HepG2 (cell line): ENCODE measurements at regions not wholly inside any gene's neighbourhood (a gene's known extent, or its start where the extent isn't known, plus 50 kb on each side); places are given as distances from the start of the nearest gene placed in this dataset.

Experiments
- ATAC-seq: fragments of 200-7000 bp; cut with Tn5 transposase; 3 replicates; pipeline ENCODE4 v1.9.1; 2020; ENCODE audit warnings: mild to moderate bottlenecking, moderate library complexity
- BruUV-seq: library from RNA; stranded (reverse); fragments of 400-500 nt; replicated peaks from 2 replicates; lab custom pipeline; 2021; lab: Mats Ljungman, UMichigan
- CTCF ChIA-PET: fragments of 300-600 bp; formaldehyde crosslinking; extraction: SDS; loops from one replicate; lab custom pipeline; 2021; ENCODE audit warnings: low total read pairs, inconsistent platforms, low intra/inter-chr PET ratio; lab: Yijun Ruan, JAX
- POLR2A ChIA-PET: fragments of 350-600 bp; sonication (Branson Sonifier 250); formaldehyde crosslinking; loops from one replicate; lab custom pipeline; 2020; ENCODE audit warnings: antibody characterized with exemption, inconsistent platforms; lab: Yijun Ruan, JAX
- DNase-seq: peaks from one replicate; pipeline ENCODE4 v3.0.0-alpha.2; 2015; ENCODE audit warnings: low spot score
- FAIRE-seq: peaks from 3 replicates; lab custom pipeline; 2011; peaks lifted over from hg19 to GRCh38; lab: Jason Lieb, UNC
- H2AFZ ChIP-seq: one replicate; pipeline ENCODE4 v1.6.1; 2011; ENCODE audit warnings: low read length, inconsistent platforms
- H3K27ac ChIP-seq: fragments of 300-600 bp; 3 replicates; pipeline ENCODE4 v1.8.0; 2011; ENCODE audit warnings: mixed run types, mild to moderate bottlenecking, mixed read lengths, low read length, inconsistent platforms; ENCODE audit not compliant: insufficient read depth; ENCODE audit errors: extremely low read length
- H3K27me3 ChIP-seq, 2 experiments: fragments of 200-600 bp in 1 of 2; 2 replicates in 1 of 2; 3 replicates in 1 of 2; pipeline versions ENCODE4 v1.6.0 to v1.8.0; 2011; ENCODE audit warnings: low read length in 2 of 2, mild to moderate bottlenecking in 2 of 2, moderate library complexity in 2 of 2, inconsistent platforms in 1 of 2; ENCODE audit not compliant: insufficient read depth in 2 of 2, control insufficient read depth in 1 of 2
- H3K36me3 ChIP-seq, 2 experiments: fragments of 200-600 bp in 1 of 2; replicated peaks in 1 of 2; 2 replicates in 1 of 2; 3 replicates in 1 of 2; pipeline versions ENCODE4 v1.5.1 to v1.8.0; 2011; ENCODE audit warnings: low read length in 2 of 2, inconsistent platforms in 1 of 2; ENCODE audit not compliant: insufficient read depth in 2 of 2, control insufficient read depth in 1 of 2
- H3K4me1 ChIP-seq: 2 replicates; pipeline ENCODE4 v1.5.1; 2012; ENCODE audit warnings: low read length, inconsistent platforms; ENCODE audit not compliant: insufficient read depth
- H3K4me2 ChIP-seq: 2 replicates; pipeline ENCODE4 v1.6.0; 2011; ENCODE audit warnings: low read depth, low read length, inconsistent platforms
- H3K4me3 ChIP-seq, 3 experiments: fragments of 200-600 bp in 1 of 3; sonication (generic), shearing (Covaris generic) in 1 of 3; replicated peaks in 1 of 3; 2 replicates each; pipeline ENCODE4 v1.5.1; 2011 to 2016; ENCODE audit warnings: low read length in 3 of 3, inconsistent platforms in 2 of 3, low read depth in 2 of 3, mild to moderate bottlenecking in 2 of 3, control low read depth in 1 of 3, mixed read lengths in 1 of 3; ENCODE audit not compliant: insufficient read depth in 1 of 3
- H3K79me2 ChIP-seq: one replicate; pipeline ENCODE4 v1.6.1; 2011; ENCODE audit warnings: low read length, inconsistent platforms; ENCODE audit not compliant: insufficient read depth
- H3K9ac ChIP-seq: 2 replicates; pipeline ENCODE4 v1.6.0; 2011; ENCODE audit warnings: mild to moderate bottlenecking, low read depth, low read length, inconsistent platforms; ENCODE audit not compliant: insufficient read depth
- H3K9me3 ChIP-seq: 2 replicates; pipeline ENCODE4 v1.5.1; 2012; ENCODE audit warnings: mild to moderate bottlenecking, low read length
- H4K20me1 ChIP-seq: 2 replicates; pipeline ENCODE4 v1.6.0; 2011; ENCODE audit warnings: inconsistent platforms, mild to moderate bottlenecking, low read length, moderate library complexity; ENCODE audit not compliant: insufficient read depth
- GATAD1 ChIP-seq: IDR thresholded peaks from 2 replicates; pipeline ENCODE4 v1.6.1; 2016; ENCODE audit warnings: missing genetic modification reagents, missing compliant biosample characterization
- SMC3 ChIP-seq: IDR thresholded peaks from 2 replicates; pipeline ENCODE4 v1.6.1; 2011; ENCODE audit warnings: low read length, improper control_type of control experiment
- SMYD3 ChIP-seq: sonication (generic); formaldehyde crosslinking; IDR thresholded peaks from 2 replicates; pipeline ENCODE4 v1.8.1; 2023; ENCODE audit warnings: mild to moderate bottlenecking, missing genetic modification reagents
- STAG1 ChIP-seq: sonication (generic); formaldehyde crosslinking; IDR thresholded peaks from 2 replicates; pipeline ENCODE4 v1.4.0; 2020; ENCODE audit warnings: missing genetic modification reagents
- TBL1XR1 ChIP-seq: fragments of 150-350 bp; IDR thresholded peaks from 2 replicates; pipeline ENCODE4 v1.6.1; 2014; ENCODE audit warnings: borderline replicate concordance, low read length; ENCODE audit not compliant: partially characterized antibody
- XRCC5 ChIP-seq: fragments of 200-400 bp; formaldehyde crosslinking; optimal IDR thresholded peaks from 2 replicates; pipeline ENCODE3; 2017; ENCODE audit warnings: mild to moderate bottlenecking, low read length
- ZNF550 ChIP-seq: sonication (generic); formaldehyde crosslinking; IDR thresholded peaks from 2 replicates; pipeline ENCODE4 v1.4.0; 2020; ENCODE audit warnings: mild to moderate bottlenecking, missing genetic modification reagents, borderline replicate concordance
- ZNF557 ChIP-seq: sonication (generic); formaldehyde crosslinking; IDR thresholded peaks from 2 replicates; pipeline ENCODE4 v1.4.0; 2020; ENCODE audit warnings: missing genetic modification reagents
- ZNF605 ChIP-seq: sonication (generic); formaldehyde crosslinking; IDR thresholded peaks from 2 replicates; pipeline ENCODE4 v1.8.0; 2022; ENCODE audit warnings: mild to moderate bottlenecking, missing genetic modification reagents
- ZNF746 ChIP-seq: sonication (generic); formaldehyde crosslinking; IDR thresholded peaks from 2 replicates; pipeline ENCODE4 v1.8.0; 2022; ENCODE audit warnings: mild to moderate bottlenecking, missing genetic modification reagents
- WGBS: methylation state at CpG from one replicate; pipeline ENCODE4 v1.1.6; 2017; ENCODE audit warnings: low lambda C conversion rate; 5-methylcytosine and 5-hydroxymethylcytosine counted together
- in situ Hi-C: cut with HindIII; loops from 2 replicates; pipeline ENCODE4 v1.10.0; 2017; ENCODE audit warnings: low pct_unique_long_range_greater_than_20kb; ENCODE audit not compliant: extremely low pct_ligation_motif_present
- intact Hi-C: fragments of 100-400 bp; cut with micrococcal nuclease; formaldehyde crosslinking; loops from one replicate; pipeline ENCODE4 v1.10.0; 2022; ENCODE audit not compliant: unreplicated experiment
- TF ChIP-seq, protein P1 (sequence below): conservative IDR thresholded peaks from 2 replicates; pipeline ENCODE4 v1.6.1; 2018; ENCODE audit warnings: missing genetic modification reagents
- TF ChIP-seq, protein P2 (sequence below): sonication (generic); formaldehyde crosslinking; IDR thresholded peaks from 2 replicates; pipeline ENCODE4 v1.4.0; 2020; ENCODE audit warnings: mild to moderate bottlenecking, missing genetic modification reagents
- TF ChIP-seq, protein P3 (sequence below): sonication (generic); formaldehyde crosslinking; IDR thresholded peaks from 2 replicates; pipeline ENCODE4 v1.4.0; 2020; ENCODE audit warnings: missing genetic modification reagents, mild to moderate bottlenecking, borderline replicate concordance
- TF ChIP-seq, protein P4 (sequence below): sonication (generic); formaldehyde crosslinking; IDR thresholded peaks from 2 replicates; pipeline ENCODE4 v1.5.0; 2020; ENCODE audit warnings: missing genetic modification reagents
- TF ChIP-seq, protein P5 (sequence below): sonication (generic); formaldehyde crosslinking; IDR thresholded peaks from 2 replicates; pipeline ENCODE4 v1.5.0; 2020; ENCODE audit warnings: mild to moderate bottlenecking, missing genetic modification reagents, moderate library complexity

DNA sequence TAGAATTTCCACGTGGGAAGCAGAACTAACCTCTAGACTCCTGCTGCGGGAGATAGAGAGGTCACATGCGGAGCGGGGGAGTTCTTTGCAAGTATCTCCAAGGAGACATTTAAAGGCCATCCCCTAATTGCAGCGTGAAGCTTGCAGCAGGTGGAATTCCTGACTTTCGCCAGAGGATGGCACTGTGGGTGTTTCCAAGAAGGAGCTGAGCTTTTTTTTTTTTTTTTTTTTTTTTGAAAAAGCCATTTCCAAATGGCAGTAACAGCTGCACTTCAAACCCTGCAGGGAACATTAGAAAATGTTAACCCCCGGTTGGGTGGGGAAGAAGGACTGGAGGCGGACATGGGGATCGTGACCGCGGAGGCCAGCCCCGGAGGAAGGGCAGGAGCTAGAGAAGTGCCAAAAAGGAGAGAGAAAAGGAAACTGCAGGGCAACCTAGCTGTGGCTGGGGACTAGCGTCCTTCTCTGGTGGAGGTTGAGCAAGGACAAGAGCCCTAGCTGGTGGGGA lies 487.7 kb downstream of the TYW1 start:
- POLR2A ChIA-PET: no interaction called here
- H2AFZ ChIP-seq: no peak overlapping the region

More for the DNA sequence above, 487.7 kb downstream of the TYW1 start:
- peak; percentile 89 for FAIRE-seq
- H3K4me1 ChIP-seq: no peaks in the 10 kb centered on the region
- peaks cover 0 to 6% of the 10 kb centered on the region in 2 experiments; a peak in 1 of 5 replicates for H3K27me3 ChIP-seq
- CTCF ChIA-PET: no interaction called here
- WGBS: 2% methylated on average over 13 of the region's 13 CpGs
- no peaks in the 10 kb centered on the region for H3K36me3 ChIP-seq
- peak overlapping the region in 1 of 3 experiments; percentile 12; a peak in 1 of 6 replicates for H3K4me3 ChIP-seq
- intact Hi-C loops: loop anchor here (2.0 kb wide), 1 partner anchor 105 kb away; no protein-coding TSS in a partner anchor
- ATAC-seq: peak; percentile 83
- BruUV-seq: no TSS peak
- H3K4me2 ChIP-seq: peak overlapping the region; percentile 54
- peak; percentile 63 for DNase-seq
- TF ChIP-seq SMYD3: no peak
- TF ChIP-seq, protein P1, sequence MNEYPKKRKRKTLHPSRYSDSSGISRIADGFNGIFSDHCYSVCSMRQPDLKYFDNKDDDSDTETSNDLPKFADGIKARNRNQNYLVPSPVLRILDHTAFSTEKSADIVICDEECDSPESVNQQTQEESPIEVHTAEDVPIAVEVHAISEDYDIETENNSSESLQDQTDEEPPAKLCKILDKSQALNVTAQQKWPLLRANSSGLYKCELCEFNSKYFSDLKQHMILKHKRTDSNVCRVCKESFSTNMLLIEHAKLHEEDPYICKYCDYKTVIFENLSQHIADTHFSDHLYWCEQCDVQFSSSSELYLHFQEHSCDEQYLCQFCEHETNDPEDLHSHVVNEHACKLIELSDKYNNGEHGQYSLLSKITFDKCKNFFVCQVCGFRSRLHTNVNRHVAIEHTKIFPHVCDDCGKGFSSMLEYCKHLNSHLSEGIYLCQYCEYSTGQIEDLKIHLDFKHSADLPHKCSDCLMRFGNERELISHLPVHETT: no peak
- no peak for TF ChIP-seq ZNF557 (CRISPR knock-in tag)
- TF ChIP-seq, protein P2, sequence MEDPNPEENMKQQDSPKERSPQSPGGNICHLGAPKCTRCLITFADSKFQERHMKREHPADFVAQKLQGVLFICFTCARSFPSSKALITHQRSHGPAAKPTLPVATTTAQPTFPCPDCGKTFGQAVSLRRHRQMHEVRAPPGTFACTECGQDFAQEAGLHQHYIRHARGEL (CRISPR knock-in tag): no peak
- TF ChIP-seq GATAD1 (CRISPR knock-in tag): no peak
- TF ChIP-seq TBL1XR1: no peak
- peak; percentile 74 for TF ChIP-seq STAG1
- TF ChIP-seq, protein P3, sequence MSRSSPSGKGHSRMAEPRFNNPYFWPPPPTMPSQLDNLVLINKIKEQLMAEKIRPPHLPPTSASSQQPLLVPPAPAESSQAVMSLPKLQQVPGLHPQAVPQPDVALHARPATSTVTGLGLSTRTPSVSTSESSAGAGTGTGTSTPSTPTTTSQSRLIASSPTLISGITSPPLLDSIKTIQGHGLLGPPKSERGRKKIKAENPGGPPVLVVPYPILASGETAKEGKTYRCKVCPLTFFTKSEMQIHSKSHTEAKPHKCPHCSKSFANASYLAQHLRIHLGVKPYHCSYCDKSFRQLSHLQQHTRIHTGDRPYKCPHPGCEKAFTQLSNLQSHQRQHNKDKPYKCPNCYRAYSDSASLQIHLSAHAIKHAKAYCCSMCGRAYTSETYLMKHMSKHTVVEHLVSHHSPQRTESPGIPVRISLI (CRISPR knock-in tag): peak; percentile 98
- TF ChIP-seq, protein P4, sequence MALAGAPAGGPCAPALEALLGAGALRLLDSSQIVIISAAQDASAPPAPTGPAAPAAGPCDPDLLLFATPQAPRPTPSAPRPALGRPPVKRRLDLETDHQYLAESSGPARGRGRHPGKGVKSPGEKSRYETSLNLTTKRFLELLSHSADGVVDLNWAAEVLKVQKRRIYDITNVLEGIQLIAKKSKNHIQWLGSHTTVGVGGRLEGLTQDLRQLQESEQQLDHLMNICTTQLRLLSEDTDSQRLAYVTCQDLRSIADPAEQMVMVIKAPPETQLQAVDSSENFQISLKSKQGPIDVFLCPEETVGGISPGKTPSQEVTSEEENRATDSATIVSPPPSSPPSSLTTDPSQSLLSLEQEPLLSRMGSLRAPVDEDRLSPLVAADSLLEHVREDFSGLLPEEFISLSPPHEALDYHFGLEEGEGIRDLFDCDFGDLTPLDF (CRISPR knock-in tag): no peak
- no peak for TF ChIP-seq ZNF746 (CRISPR knock-in tag)
- TF ChIP-seq, protein P5, sequence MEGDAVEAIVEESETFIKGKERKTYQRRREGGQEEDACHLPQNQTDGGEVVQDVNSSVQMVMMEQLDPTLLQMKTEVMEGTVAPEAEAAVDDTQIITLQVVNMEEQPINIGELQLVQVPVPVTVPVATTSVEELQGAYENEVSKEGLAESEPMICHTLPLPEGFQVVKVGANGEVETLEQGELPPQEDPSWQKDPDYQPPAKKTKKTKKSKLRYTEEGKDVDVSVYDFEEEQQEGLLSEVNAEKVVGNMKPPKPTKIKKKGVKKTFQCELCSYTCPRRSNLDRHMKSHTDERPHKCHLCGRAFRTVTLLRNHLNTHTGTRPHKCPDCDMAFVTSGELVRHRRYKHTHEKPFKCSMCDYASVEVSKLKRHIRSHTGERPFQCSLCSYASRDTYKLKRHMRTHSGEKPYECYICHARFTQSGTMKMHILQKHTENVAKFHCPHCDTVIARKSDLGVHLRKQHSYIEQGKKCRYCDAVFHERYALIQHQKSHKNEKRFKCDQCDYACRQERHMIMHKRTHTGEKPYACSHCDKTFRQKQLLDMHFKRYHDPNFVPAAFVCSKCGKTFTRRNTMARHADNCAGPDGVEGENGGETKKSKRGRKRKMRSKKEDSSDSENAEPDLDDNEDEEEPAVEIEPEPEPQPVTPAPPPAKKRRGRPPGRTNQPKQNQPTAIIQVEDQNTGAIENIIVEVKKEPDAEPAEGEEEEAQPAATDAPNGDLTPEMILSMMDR (CRISPR knock-in tag): peak; percentile 71
- TF ChIP-seq ZNF605 (CRISPR knock-in tag): no peak
- TF ChIP-seq ZNF550 (CRISPR knock-in tag): no peak
- peak; percentile 75 for TF ChIP-seq SMC3
- peak; percentile 44 for TF ChIP-seq XRCC5
- H3K9me3 ChIP-seq: no peaks in the 10 kb centered on the region
- H4K20me1 ChIP-seq: no peaks in the 10 kb centered on the region
- H3K9ac ChIP-seq: no peak overlapping the region
- no peaks in the 10 kb centered on the region for H3K79me2 ChIP-seq
- in situ Hi-C loops: no loop called here
- no peak overlapping the region for H3K27ac ChIP-seq
